HepG2 (cell line): ENCODE measurements at regions not wholly inside any gene's neighbourhood (a gene's known extent, or its start where the extent isn't known, plus 50 kb on each side); places are given as distances from the start of the nearest gene placed in this dataset.

Source experiments
- ATAC-seq: fragments of 200-7000 bp; cut with Tn5 transposase; 3 replicates; pipeline ENCODE4 v1.9.1; 2020; ENCODE audit warnings: mild to moderate bottlenecking, moderate library complexity
- BruUV-seq: library from RNA; stranded (reverse); fragments of 400-500 nt; replicated peaks from 2 replicates; lab custom pipeline; 2021; lab: Mats Ljungman, UMichigan
- CTCF ChIA-PET: fragments of 300-600 bp; formaldehyde crosslinking; extraction: SDS; loops from one replicate; lab custom pipeline; 2021; ENCODE audit warnings: low total read pairs, inconsistent platforms, low intra/inter-chr PET ratio; lab: Yijun Ruan, JAX
- POLR2A ChIA-PET: fragments of 350-600 bp; sonication (Branson Sonifier 250); formaldehyde crosslinking; loops from one replicate; lab custom pipeline; 2020; ENCODE audit warnings: antibody characterized with exemption, inconsistent platforms; lab: Yijun Ruan, JAX
- DNase-seq: peaks from one replicate; pipeline ENCODE4 v3.0.0-alpha.2; 2015; ENCODE audit warnings: low spot score
- FAIRE-seq: peaks from 3 replicates; lab custom pipeline; 2011; peaks lifted over from hg19 to GRCh38; lab: Jason Lieb, UNC
- H2AFZ ChIP-seq: one replicate; pipeline ENCODE4 v1.6.1; 2011; ENCODE audit warnings: low read length, inconsistent platforms
- H3K27ac ChIP-seq: fragments of 300-600 bp; 3 replicates; pipeline ENCODE4 v1.8.0; 2011; ENCODE audit warnings: mixed run types, mild to moderate bottlenecking, mixed read lengths, low read length, inconsistent platforms; ENCODE audit not compliant: insufficient read depth; ENCODE audit errors: extremely low read length
- H3K27me3 ChIP-seq, 2 experiments: fragments of 200-600 bp in 1 of 2; 2 replicates in 1 of 2; 3 replicates in 1 of 2; pipeline versions ENCODE4 v1.6.0 to v1.8.0; 2011; ENCODE audit warnings: low read length in 2 of 2, mild to moderate bottlenecking in 2 of 2, moderate library complexity in 2 of 2, inconsistent platforms in 1 of 2; ENCODE audit not compliant: insufficient read depth in 2 of 2, control insufficient read depth in 1 of 2
- H3K36me3 ChIP-seq, 2 experiments: fragments of 200-600 bp in 1 of 2; replicated peaks in 1 of 2; 2 replicates in 1 of 2; 3 replicates in 1 of 2; pipeline versions ENCODE4 v1.5.1 to v1.8.0; 2011; ENCODE audit warnings: low read length in 2 of 2, inconsistent platforms in 1 of 2; ENCODE audit not compliant: insufficient read depth in 2 of 2, control insufficient read depth in 1 of 2
- H3K4me1 ChIP-seq: 2 replicates; pipeline ENCODE4 v1.5.1; 2012; ENCODE audit warnings: low read length, inconsistent platforms; ENCODE audit not compliant: insufficient read depth
- H3K4me2 ChIP-seq: 2 replicates; pipeline ENCODE4 v1.6.0; 2011; ENCODE audit warnings: low read depth, low read length, inconsistent platforms
- H3K4me3 ChIP-seq, 3 experiments: fragments of 200-600 bp in 1 of 3; sonication (generic), shearing (Covaris generic) in 1 of 3; replicated peaks in 1 of 3; 2 replicates each; pipeline ENCODE4 v1.5.1; 2011 to 2016; ENCODE audit warnings: low read length in 3 of 3, inconsistent platforms in 2 of 3, low read depth in 2 of 3, mild to moderate bottlenecking in 2 of 3, control low read depth in 1 of 3, mixed read lengths in 1 of 3; ENCODE audit not compliant: insufficient read depth in 1 of 3
- H3K79me2 ChIP-seq: one replicate; pipeline ENCODE4 v1.6.1; 2011; ENCODE audit warnings: low read length, inconsistent platforms; ENCODE audit not compliant: insufficient read depth
- H3K9ac ChIP-seq: 2 replicates; pipeline ENCODE4 v1.6.0; 2011; ENCODE audit warnings: mild to moderate bottlenecking, low read depth, low read length, inconsistent platforms; ENCODE audit not compliant: insufficient read depth
- H3K9me3 ChIP-seq: 2 replicates; pipeline ENCODE4 v1.5.1; 2012; ENCODE audit warnings: mild to moderate bottlenecking, low read length
- H4K20me1 ChIP-seq: 2 replicates; pipeline ENCODE4 v1.6.0; 2011; ENCODE audit warnings: inconsistent platforms, mild to moderate bottlenecking, low read length, moderate library complexity; ENCODE audit not compliant: insufficient read depth
- ELF4 ChIP-seq: sonication (generic); formaldehyde crosslinking; IDR thresholded peaks from 2 replicates; pipeline ENCODE4 v1.5.0; 2020; ENCODE audit warnings: missing genetic modification reagents, mild to moderate bottlenecking, moderate library complexity, borderline replicate concordance
- NFAT5 ChIP-seq: sonication (generic); formaldehyde crosslinking; IDR thresholded peaks from 2 replicates; pipeline ENCODE4 v1.4.0; 2020; ENCODE audit warnings: missing genetic modification reagents
- NONO ChIP-seq, 2 experiments: fragments of 450-650 bp in 1 of 2; sonication (generic) in 1 of 2; formaldehyde crosslinking in 1 of 2; IDR thresholded peaks in 1 of 2; conservative IDR thresholded peaks in 1 of 2; 2 replicates each; pipeline versions ENCODE4 v1.6.1 to v1.8.0; 2017 to 2022; ENCODE audit warnings: mild to moderate bottlenecking in 1 of 2, missing genetic modification reagents in 1 of 2, moderate library complexity in 1 of 2
- PRMT3 ChIP-seq: sonication (generic); formaldehyde crosslinking; IDR thresholded peaks from 2 replicates; pipeline ENCODE4 v1.8.1; 2022; ENCODE audit warnings: low read depth, mild to moderate bottlenecking, moderate library complexity, missing genetic modification reagents, borderline replicate concordance
- RBM39 ChIP-seq: fragments of 200-400 bp; formaldehyde crosslinking; IDR thresholded peaks from one replicate; pipeline ENCODE4 v1.6.1; 2018; ENCODE audit warnings: antibody characterized with exemption, mild to moderate bottlenecking, low read depth, low read length; ENCODE audit not compliant: poor library complexity, severe bottlenecking
- TERF1 ChIP-seq: sonication (generic); formaldehyde crosslinking; IDR thresholded peaks from 2 replicates; pipeline ENCODE4 v1.8.0; 2022; ENCODE audit warnings: mild to moderate bottlenecking, missing genetic modification reagents, moderate library complexity
- UBTF ChIP-seq: sonication (generic); formaldehyde crosslinking; IDR thresholded peaks from 2 replicates; pipeline ENCODE4 v1.4.0; 2020; ENCODE audit warnings: mild to moderate bottlenecking, missing genetic modification reagents
- ZBTB1 ChIP-seq: sonication (generic); formaldehyde crosslinking; IDR thresholded peaks from 2 replicates; pipeline ENCODE4 v1.4.0; 2020; ENCODE audit warnings: missing genetic modification reagents, borderline replicate concordance
- ZFP36L1 ChIP-seq: sonication (generic); formaldehyde crosslinking; IDR thresholded peaks from 2 replicates; pipeline ENCODE4 v1.8.0; 2022; ENCODE audit warnings: mild to moderate bottlenecking, missing genetic modification reagents, moderate library complexity
- ZKSCAN5 ChIP-seq: sonication (generic); formaldehyde crosslinking; IDR thresholded peaks from 2 replicates; pipeline ENCODE4 v1.5.1; 2020; ENCODE audit warnings: mild to moderate bottlenecking, missing genetic modification reagents
- ZMAT3 ChIP-seq: sonication (generic); formaldehyde crosslinking; conservative IDR thresholded peaks from 2 replicates; pipeline ENCODE4 v1.7.0; 2021; ENCODE audit warnings: missing genetic modification reagents
- ZNF10 ChIP-seq: sonication (generic); formaldehyde crosslinking; IDR thresholded peaks from 2 replicates; pipeline ENCODE4 v1.4.0; 2020; ENCODE audit warnings: mild to moderate bottlenecking, low read depth, missing genetic modification reagents, borderline replicate concordance
- ZNF549 ChIP-seq: sonication (generic); formaldehyde crosslinking; IDR thresholded peaks from 2 replicates; pipeline ENCODE4 v1.5.0; 2020; ENCODE audit warnings: missing genetic modification reagents
- ZNF577 ChIP-seq: sonication (generic); formaldehyde crosslinking; IDR thresholded peaks from 2 replicates; pipeline ENCODE4 v1.4.0; 2020; ENCODE audit warnings: mild to moderate bottlenecking, low read depth, missing genetic modification reagents, borderline replicate concordance
- ZNF607 ChIP-seq: sonication (generic); formaldehyde crosslinking; IDR thresholded peaks from 2 replicates; pipeline ENCODE4 v1.5.1; 2020; ENCODE audit warnings: missing genetic modification reagents, mild to moderate bottlenecking, borderline replicate concordance
- ZNF660 ChIP-seq: sonication (generic); formaldehyde crosslinking; IDR thresholded peaks from 2 replicates; pipeline ENCODE4 v1.5.1; 2020; ENCODE audit warnings: mild to moderate bottlenecking, low read depth, missing genetic modification reagents, borderline replicate concordance
- WGBS: methylation state at CpG from one replicate; pipeline ENCODE4 v1.1.6; 2017; ENCODE audit warnings: low lambda C conversion rate; 5-methylcytosine and 5-hydroxymethylcytosine counted together
- in situ Hi-C: cut with HindIII; loops from 2 replicates; pipeline ENCODE4 v1.10.0; 2017; ENCODE audit warnings: low pct_unique_long_range_greater_than_20kb; ENCODE audit not compliant: extremely low pct_ligation_motif_present
- intact Hi-C: fragments of 100-400 bp; cut with micrococcal nuclease; formaldehyde crosslinking; loops from one replicate; pipeline ENCODE4 v1.10.0; 2022; ENCODE audit not compliant: unreplicated experiment

- ATAC-seq (no peak), FAIRE-seq (no peak), DNase-seq (no peak)
- Histone ChIP-seq H3K27me3 (no peaks in the 10 kb centered on the region), H3K4me2 (no peak overlapping the region), H2AFZ (no peak overlapping the region), H3K36me3 (no peaks in the 10 kb centered on the region), H3K4me1 (no peaks in the 10 kb centered on the region), H3K9me3 (no peaks in the 10 kb centered on the region), H3K79me2 (no peaks in the 10 kb centered on the region), H4K20me1 (no peaks in the 10 kb centered on the region), H3K9ac (no peak overlapping the region), H3K27ac (no peak overlapping the region), H3K4me3 (no peak overlapping the region)
- WGBS: 50% methylated on average over 2 of the region's 2 CpGs
- in situ Hi-C loops: no loop called here
- BruUV-seq: no TSS peak
- ChIA-PET POLR2A (no interaction called here), CTCF (no interaction called here)
- intact Hi-C loops: no loop called here
- TF ChIP-seq RBM39 (no peak), ELF4 (no peak), UBTF (no peak), ZBTB1 (CRISPR knock-in tag) (no peak), ZNF549 (CRISPR knock-in tag) (no peak), TERF1 (CRISPR knock-in tag) (no peak), NFAT5 (CRISPR knock-in tag) (no peak), ZNF10 (no peak), ZKSCAN5 (no peak), ZNF577 (no peak), ZFP36L1 (CRISPR knock-in tag) (no peak), NONO (IDR thresholded peaks at IDR 0.05) (no peak), NONO (CRISPR knock-in tag; conservative IDR thresholded peaks at IDR 0.05) (no peak), ZMAT3 (CRISPR knock-in tag) (no peak), ZNF607 (CRISPR knock-in tag) (no peak), ZNF660 (no peak), PRMT3 (no peak)
Measured at GRCh38 chr5:72641164-72641563, 134.0 kb upstream of the ZNF366 start.
